ENCODE measurements at regions not wholly inside any gene's neighbourhood (a gene's known extent, or its start where the extent isn't known, plus 50 kb on each side); places are given as distances from the start of the nearest gene placed in this dataset.

DNA sequence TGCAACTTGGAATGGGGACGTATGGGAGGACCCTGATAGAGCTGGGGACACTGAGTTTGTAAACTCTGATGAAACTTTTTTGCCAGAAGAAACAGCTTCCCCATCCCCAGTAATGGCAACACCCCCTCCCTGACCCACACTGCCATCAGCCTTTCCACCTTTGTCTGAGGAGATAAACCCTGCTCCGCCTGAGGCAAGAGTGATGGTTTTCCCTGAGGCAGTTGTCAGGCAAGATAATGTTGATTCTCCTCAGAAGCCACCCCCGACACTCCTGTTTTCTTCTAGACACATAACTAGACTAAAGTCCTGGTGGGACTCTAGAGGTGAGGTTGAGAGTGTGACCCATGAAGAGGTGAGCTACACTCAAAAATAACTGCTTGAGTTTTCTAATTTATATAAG, 71.9 kb upstream of the STK26 start:
- TF ChIP-seq, protein P1, sequence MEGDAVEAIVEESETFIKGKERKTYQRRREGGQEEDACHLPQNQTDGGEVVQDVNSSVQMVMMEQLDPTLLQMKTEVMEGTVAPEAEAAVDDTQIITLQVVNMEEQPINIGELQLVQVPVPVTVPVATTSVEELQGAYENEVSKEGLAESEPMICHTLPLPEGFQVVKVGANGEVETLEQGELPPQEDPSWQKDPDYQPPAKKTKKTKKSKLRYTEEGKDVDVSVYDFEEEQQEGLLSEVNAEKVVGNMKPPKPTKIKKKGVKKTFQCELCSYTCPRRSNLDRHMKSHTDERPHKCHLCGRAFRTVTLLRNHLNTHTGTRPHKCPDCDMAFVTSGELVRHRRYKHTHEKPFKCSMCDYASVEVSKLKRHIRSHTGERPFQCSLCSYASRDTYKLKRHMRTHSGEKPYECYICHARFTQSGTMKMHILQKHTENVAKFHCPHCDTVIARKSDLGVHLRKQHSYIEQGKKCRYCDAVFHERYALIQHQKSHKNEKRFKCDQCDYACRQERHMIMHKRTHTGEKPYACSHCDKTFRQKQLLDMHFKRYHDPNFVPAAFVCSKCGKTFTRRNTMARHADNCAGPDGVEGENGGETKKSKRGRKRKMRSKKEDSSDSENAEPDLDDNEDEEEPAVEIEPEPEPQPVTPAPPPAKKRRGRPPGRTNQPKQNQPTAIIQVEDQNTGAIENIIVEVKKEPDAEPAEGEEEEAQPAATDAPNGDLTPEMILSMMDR (tag by site-specific recombination; IDR thresholded peaks at IDR 0.05) = no peak
- TF ChIP-seq SP2 (tag by site-specific recombination; IDR thresholded peaks at IDR 0.05) = no peak
- no peak for TF ChIP-seq ZBTB1 (tag by site-specific recombination; IDR thresholded peaks at IDR 0.05)
- no peak for TF ChIP-seq ZNF391 (tag by site-specific recombination; IDR thresholded peaks at IDR 0.05; ENCODE audit: borderline replicate concordance, low read depth)
- no peak for TF ChIP-seq ZNF549 (tag by site-specific recombination; IDR thresholded peaks at IDR 0.05)

All from HEK293 (cell line).